Colonic mucosa (tissue), 4 donors: ENCODE measurements at regions not wholly inside any gene's neighbourhood (a gene's known extent, or its start where the extent isn't known, plus 50 kb on each side); places are given as distances from the start of the nearest gene placed in this dataset.

Experiments
- DNase-seq: peaks from one replicate; pipeline ENCODE4 v3.0.0-alpha.2; 2020
- H3K27ac ChIP-seq: fragments of 200-600 bp; one replicate; pipeline ENCODE4 v1.8.0; 2021
- H3K27me3 ChIP-seq: fragments of 200-600 bp; one replicate; pipeline ENCODE4 v1.8.0; 2021
- H3K36me3 ChIP-seq: fragments of 200-600 bp; one replicate; pipeline ENCODE4 v1.8.0; 2021
- H3K4me1 ChIP-seq: fragments of 200-600 bp; one replicate; pipeline ENCODE4 v1.8.0; 2021; ENCODE audit warnings: mild to moderate bottlenecking
- H3K4me3 ChIP-seq: fragments of 200-600 bp; one replicate; pipeline ENCODE4 v1.8.0; 2021
- H3K9ac ChIP-seq, 2 donors: one replicate each; pipeline ENCODE4 v1.7.0; 2013; ENCODE audit warnings: control low read depth in 2 of 2, low read depth in 2 of 2, low read length in 2 of 2
- H3K9me3 ChIP-seq: fragments of 200-600 bp; one replicate; pipeline ENCODE4 v1.8.0; 2021
- CTCF ChIP-seq: fragments of 200-600 bp; IDR thresholded peaks from one replicate; pipeline ENCODE4 v1.8.0; 2022; ENCODE audit warnings: antibody characterized with exemption, mild to moderate bottlenecking
- intact Hi-C: fragments of 100-400 bp; cut with DNase I; formaldehyde crosslinking; loops from one replicate; pipeline ENCODE4 v1.14.1; 2022
- donor health status: healthy.
- donor health status: DM: no; HTN: no; CAD: no.
- donor health status: DM: no; HTN: no; CAD: no.

GRCh38 chr21:39104911-39105310 lies 78.3 kb downstream of the PSMG1 start:
- H3K4me1 ChIP-seq, result no peaks in the 10 kb centered on the region
- intact Hi-C loops, result no loop called here
- no peak for TF ChIP-seq CTCF
- DNase-seq, result no peak
- H3K9me3 ChIP-seq, result no peaks in the 10 kb centered on the region
- H3K27me3 ChIP-seq, result no peaks in the 10 kb centered on the region
- no peaks in the 10 kb centered on the region for H3K36me3 ChIP-seq
- H3K9ac ChIP-seq, result no peak overlapping the region
- no peak overlapping the region for H3K27ac ChIP-seq
- H3K4me3 ChIP-seq, result no peak overlapping the region

DNA sequence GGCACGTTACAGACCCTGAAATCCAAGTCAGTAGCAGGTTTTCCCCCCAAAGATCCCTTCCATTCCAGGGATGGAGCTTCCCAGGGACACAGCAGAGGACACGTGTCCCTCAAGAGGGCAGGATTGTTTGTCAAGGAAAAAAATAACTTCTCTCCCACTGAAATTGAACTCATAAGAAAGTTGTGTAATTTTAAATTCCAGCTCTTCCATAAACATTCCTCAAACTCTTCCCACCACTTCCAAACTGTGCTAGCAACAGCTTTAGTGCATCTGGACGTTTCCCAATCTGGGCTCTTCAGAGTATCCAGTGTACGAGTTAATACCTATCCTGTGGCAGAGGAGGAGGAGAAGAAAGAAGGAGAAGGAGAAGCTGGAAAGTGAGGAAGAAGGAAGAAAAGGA lies 79.6 kb downstream of the PSMG1 start:
- no peak overlapping the region for H3K27ac ChIP-seq
- no peak overlapping the region for H3K4me3 ChIP-seq
- TF ChIP-seq CTCF, result no peak
- DNase-seq, result no peak
- no peak overlapping the region for H3K9ac ChIP-seq
- no peaks in the 10 kb centered on the region for H3K9me3 ChIP-seq
- no peaks in the 10 kb centered on the region for H3K36me3 ChIP-seq
- intact Hi-C loops, result no loop called here
- H3K4me1 ChIP-seq, result no peaks in the 10 kb centered on the region
- H3K27me3 ChIP-seq, result no peaks in the 10 kb centered on the region

DNA sequence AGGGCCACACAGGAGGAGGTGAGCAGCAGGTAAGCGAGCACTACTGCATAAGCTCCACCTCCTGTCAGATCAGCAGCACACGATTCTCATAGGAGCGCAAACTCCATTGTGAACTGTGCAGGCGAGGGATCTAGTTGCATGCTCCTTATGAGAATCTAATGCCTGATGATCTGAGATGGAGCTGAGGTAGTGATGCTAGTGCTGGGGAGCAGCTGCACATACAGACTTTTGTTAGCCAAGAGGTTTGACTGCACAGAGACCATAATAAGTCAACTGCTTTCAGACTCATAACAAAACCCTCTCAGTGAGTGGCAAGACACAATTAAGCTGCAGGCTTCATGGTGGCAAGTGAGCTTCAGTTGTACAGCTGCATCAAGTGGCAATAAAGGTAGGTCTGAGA lies 83.4 kb downstream of the PSMG1 start:
- H3K27me3 ChIP-seq, result no peaks in the 10 kb centered on the region
- H3K27ac ChIP-seq, result no peak overlapping the region
- no peak for DNase-seq
- no peaks in the 10 kb centered on the region for H3K36me3 ChIP-seq
- no peaks in the 10 kb centered on the region for H3K4me1 ChIP-seq
- intact Hi-C loops, result no loop called here
- H3K9me3 ChIP-seq, result no peaks in the 10 kb centered on the region
- TF ChIP-seq CTCF, result no peak
- no peak overlapping the region for H3K4me3 ChIP-seq
- H3K9ac ChIP-seq, result no peak overlapping the region

DNA sequence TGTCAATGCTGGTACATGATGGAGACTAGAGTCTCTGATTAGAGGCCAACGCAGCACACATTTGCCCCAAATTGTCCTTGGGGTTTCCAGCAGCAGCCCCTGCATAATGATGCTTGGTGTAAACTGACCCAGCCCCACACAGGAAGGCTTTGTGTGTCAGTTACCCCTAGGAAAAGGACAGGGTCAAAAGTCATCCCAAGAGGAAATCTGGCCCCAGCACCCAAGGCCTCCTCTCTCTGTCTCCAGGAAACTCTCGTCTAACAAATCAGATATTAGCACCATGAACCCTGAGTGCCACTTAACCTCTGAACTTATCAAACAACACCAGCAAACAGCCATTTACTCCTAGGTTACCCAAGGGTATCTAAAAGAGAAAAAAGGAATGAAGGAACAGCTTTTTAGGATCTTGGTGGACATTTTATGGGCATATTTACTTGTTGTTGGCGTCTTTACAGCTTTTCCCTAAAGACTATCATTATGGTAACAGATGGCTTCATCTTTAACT lies 84.5 kb downstream of the PSMG1 start:
- no peak overlapping the region for H3K4me3 ChIP-seq
- H3K27ac ChIP-seq, result no peak overlapping the region
- no peaks in the 10 kb centered on the region for H3K9me3 ChIP-seq
- no peak overlapping the region for H3K9ac ChIP-seq
- TF ChIP-seq CTCF, result no peak
- H3K27me3 ChIP-seq, result no peaks in the 10 kb centered on the region
- no peaks in the 10 kb centered on the region for H3K36me3 ChIP-seq
- no peaks in the 10 kb centered on the region for H3K4me1 ChIP-seq
- no peak for DNase-seq
- intact Hi-C loops, result no loop called here

DNA sequence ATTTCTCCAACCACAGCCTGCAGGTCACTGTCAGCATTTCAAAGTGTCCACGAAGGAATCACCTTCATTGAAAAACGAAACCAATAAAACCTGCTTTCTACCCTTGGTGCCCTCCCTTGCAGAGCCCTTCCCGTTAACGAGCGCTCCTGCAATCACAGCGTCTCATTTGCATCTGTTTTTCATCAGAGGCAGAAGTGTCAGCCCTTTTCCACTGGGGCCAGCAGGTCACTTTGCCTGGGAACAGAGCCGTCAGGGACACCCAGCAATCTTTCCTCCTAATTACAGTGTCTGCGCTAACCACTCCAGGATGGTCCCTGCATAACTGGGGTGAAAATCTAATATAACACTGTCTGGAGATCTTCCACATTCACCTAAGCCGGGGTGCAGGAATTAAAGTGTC lies 85.3 kb downstream of the PSMG1 start:
- H3K4me3 ChIP-seq, result no peak overlapping the region
- H3K9me3 ChIP-seq, result no peaks in the 10 kb centered on the region
- no peaks in the 10 kb centered on the region for H3K36me3 ChIP-seq
- no peak for DNase-seq
- no peak overlapping the region for H3K9ac ChIP-seq
- no peaks in the 10 kb centered on the region for H3K27me3 ChIP-seq
- TF ChIP-seq CTCF, result no peak
- no peaks in the 10 kb centered on the region for H3K4me1 ChIP-seq
- intact Hi-C loops, result no loop called here
- no peak overlapping the region for H3K27ac ChIP-seq

DNA sequence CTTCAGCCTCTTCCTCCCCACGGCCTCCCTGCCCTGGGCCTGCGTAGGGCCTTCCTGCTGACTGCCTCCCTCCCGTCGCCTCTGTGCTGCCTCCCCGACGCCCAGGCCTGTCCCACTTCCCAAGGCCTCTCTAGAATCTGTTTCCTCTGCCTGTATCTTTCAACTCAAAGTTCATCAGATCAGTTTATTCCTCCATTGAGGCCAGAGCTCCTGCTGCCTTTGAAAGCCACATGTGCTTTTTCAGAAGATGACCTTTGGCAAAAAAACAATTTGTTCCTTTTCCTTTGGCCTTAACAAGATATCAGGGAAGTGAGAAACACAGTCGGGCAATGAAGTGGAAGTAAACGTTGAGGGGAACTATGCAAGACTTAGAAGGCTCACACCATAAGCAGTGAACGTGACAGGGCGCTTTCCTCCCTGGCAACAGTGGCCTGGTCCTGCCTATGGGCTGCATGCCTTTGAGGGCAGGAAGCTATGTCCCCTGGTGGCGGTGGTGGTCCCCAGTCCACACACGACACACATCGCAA lies 85.9 kb downstream of the PSMG1 start:
- intact Hi-C loops, result no loop called here
- no peak for DNase-seq
- Histone ChIP-seq H3K4me3 (no peak overlapping the region), H3K27ac (no peak overlapping the region), H3K36me3 (no peaks in the 10 kb centered on the region), H3K27me3 (no peaks in the 10 kb centered on the region), H3K4me1 (no peaks in the 10 kb centered on the region), H3K9ac (no peak overlapping the region), H3K9me3 (no peaks in the 10 kb centered on the region)
- no peak for TF ChIP-seq CTCF
